GM19025 (cell line): ENCODE measurements at regions not wholly inside any gene's neighbourhood (a gene's known extent, or its start where the extent isn't known, plus 50 kb on each side); places are given as distances from the start of the nearest gene placed in this dataset.
A peak's percentile ranks its signal among the peaks of the same experiment; 100 is the strongest.

Source experiments
- ATAC-seq: cut with Tn5 transposase; IDR thresholded peaks from one replicate; pipeline ENCODE4 v1.9.1; 2021; ENCODE audit warnings: mild to moderate bottlenecking, low read depth, moderate library complexity; ENCODE audit not compliant: unreplicated experiment

DNA sequence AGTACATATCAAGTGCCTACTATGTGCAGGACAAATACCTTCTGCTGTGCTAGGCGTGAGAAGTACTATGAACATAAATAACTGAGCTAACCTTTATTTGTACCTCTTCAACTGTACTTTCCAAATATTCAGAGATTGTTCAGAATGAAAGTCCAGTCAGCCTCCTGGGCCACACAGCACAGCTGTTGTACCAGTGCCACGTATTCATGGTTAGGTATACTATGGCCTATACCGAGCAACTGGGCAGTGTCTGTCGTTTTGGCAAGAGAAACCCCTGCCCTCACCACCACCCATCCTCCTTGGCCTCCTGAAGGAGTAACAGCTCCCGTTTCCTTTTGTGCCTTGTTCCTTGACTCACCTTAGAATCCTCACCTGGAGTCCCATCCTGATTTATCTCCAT lies 53.0 kb downstream of the RASSF10 start:
- ATAC-seq = peak; percentile 61

DNA sequence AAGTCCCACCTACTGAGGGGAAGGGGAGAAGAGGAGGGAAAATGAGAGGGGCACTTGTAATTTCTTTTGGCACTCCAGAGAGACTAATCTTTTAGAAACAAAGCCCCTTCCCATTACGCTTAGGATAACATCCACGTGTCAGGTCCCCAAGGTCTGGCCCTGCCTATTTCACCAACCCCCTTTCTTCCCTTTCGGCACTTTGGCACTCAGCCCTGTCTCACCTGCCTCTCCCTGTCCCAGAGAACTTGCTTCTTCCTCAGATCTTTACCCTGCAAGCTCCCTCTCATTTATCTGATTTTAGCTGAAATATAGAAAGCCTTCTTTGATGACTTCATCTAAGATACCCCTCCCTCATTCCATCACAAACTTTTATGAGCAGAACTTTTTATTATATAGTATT lies 55.5 kb downstream of the RASSF10 start:
- ATAC-seq = no peak

DNA sequence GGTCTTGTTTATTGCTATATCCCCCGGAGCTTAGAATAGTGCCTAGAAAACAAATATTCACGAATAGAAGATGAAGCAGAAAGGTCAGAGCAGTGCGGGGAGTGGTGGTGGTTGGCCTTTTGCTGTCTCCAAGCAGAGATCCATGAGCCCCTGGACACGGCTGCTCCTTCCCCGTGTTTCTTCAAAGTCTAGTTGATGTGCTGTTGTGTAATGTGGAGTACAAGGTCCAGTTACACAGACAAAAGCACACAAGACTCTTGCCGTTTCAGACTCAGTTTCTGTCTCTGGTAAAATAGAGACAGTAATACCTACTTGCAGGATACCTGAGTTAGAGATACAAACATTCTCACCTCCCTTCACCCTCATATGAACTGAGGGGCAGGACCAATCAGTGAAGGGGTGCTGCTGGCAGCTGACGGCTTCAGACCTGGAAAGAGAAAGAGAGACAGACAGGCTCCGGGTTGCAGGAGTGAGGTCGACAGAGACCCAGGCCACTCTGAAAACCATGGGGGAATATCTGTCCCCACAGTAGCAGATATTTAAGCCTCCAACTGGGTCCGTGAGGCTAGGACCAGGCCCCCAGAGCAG lies 56.2 kb downstream of the RASSF10 start:
- ATAC-seq = no peak

DNA sequence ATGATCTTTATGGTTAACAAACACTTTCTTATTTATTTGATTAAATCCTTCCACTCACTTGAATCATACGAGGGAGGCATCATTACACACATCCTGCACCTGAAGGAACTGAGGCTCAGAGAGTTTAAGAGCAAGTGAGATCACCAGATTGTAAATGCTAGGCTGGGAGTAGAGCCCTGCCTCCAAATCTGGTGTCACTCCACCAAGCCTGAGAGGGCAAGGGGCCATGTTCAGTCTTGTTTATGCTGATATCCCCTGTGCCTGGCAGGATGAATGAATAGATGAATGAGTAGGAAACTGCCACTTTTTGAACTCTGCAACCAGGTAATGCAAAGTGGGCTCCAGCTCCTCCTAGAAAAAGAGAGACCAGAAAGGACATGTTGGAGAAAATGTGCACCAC lies 59.1 kb downstream of the RASSF10 start:
- no peak for ATAC-seq

DNA sequence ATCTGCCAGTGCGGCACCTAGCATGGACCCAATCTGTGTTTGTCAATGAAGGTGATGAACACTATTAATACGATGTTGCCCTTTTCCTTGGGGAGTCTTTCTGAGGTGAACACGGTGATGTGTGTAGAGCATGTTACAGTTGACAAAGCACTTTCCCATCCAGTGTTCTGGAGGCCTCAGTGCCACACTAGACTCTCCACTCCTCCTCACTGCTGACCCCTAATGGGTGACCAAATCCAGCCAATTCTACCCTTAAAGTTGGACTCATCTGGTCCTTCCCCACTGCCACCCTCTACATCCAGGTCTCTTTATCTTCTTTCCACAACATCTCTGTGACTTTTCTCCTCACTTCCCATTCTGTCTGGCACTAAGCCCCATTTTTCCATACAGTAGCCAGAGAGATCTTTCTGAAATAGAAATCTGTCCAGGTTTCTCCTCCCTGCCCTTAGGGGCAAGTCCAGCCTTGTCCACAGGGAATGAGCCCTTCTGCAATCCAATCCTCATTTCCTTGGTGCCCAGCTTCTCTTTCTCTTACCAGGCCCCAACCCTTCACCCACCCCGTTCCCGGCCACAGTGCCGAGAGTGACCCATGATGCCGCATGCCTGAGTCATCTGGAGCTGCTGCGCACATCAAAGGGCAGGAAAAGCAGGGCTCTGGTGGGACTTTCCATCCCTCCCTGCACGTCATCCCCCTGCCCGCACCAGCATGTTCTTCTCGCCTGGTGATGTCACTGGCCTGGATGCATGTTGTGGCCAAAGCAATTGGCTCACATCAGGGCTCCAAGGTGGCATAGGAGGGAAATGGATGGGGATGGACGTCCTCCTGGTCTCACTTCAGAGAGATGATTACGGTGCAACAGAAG lies 64.2 kb downstream of the RASSF10 start:
- no peak for ATAC-seq

DNA sequence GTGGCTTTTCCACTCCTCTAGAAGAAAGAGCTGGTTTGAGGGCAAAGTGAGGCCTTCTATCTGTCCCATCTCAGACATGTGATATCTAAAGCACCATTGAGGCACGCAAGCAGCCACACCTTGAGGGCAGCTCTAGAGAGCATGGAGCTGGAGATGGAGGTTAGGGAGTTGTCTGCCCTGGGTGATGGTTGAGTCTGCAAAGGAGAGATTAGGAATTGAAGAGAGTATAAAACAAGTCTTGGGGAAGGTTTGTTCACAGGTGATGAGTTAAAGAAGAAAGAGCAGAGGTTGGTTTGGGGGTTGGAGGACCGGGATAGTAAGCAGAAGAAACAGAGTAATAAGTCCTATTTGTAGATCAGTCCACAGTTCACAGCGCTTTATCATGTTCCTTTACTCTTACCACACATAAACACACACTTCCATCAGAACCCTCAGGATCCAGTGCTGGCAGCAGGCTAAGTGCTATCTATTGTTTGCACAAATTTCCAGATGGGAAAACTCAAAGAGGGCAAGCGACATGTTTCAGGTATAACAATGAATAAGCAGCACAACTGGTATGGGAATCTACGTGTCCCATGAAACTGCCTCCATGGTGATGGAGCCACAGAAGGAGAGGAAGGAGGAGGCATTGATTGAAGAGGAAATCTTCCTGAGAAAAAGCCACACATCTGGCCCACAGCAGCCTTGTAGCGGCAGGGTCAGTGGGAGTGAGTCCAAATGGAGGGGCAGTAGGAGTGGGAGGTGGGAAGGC lies 65.8 kb downstream of the RASSF10 start:
- no peak for ATAC-seq

DNA sequence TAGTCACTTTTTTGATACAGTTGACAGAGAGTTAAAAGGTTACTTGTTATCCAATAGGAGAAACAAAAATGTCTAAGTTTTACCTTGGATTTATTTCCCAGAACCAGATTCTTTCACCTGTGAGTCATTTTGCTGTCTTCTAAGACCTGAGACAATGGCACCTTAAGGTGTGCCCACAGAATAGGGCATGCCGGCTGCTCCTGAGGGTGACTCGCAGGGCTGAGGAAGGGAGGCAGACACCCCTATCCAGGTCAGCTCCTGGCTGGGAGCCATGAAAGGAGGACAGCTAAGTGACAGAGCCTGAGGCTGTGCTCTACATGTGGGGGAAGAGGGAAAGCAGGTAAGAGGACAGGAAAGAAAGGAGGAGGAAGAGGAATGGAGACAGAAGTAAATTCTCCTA lies 67.8 kb downstream of the RASSF10 start:
- ATAC-seq = no peak

DNA sequence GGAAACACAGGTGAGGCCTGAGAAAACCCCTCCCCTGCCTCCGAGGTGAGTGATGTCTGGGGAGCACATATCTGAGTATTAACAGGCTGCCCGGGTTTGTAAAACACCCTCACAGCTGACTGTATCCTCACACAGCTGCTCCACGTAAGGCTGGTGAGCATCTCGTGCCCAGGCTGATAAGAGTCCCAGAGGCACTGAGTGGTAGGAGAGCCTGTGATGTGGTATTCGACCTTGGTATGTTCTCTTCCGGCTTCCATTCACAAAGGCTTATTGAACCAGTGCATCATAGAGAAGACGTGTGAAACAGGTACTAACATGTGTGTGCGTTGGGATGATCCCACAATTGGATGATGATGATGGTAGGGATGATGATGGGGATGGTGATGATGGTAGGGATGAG lies 71.7 kb downstream of the RASSF10 start:
- no peak for ATAC-seq

DNA sequence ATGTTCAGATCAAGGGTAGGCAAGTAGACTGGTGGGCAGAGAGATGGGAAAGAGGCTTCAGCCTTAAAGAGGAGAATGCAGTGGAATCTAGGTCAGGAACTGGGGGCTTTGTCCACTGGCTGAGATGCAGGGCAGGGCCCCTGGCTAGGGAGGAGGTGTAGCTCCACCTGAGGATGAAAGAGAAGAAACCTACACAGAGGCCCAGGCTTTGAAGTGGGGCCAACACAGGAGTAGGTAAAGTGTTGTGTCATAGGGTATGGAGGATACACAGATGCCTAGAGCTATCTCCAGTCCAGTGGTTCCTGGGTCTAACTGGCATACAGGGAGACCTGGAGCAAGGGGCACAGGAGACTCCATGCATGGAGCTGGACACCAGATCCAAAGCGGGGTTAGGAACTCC lies 73.5 kb downstream of the RASSF10 start:
- ATAC-seq = no peak

DNA sequence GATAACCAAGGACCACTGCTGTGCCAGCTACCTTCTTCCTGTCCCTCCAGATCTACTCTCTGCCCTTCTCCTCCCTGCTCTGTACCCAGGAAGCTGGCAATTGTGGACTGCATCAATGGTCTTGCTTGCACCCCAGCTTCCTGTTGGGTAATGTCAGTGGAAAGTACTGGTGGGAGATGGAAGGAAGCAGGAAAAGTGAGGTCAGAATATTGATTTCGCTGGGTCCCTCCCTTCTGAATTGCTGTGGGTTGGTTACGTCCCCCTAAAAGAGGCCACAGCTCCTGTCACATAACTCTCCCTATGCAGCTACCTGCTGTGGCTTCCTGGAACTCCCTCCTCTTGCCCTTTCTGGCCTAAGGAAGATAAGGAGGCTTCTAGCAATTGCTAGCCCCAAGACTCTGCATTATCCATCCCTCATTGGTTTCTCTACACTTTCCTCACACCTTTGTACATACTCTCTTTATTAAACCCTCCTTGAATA lies 81.2 kb downstream of the RASSF10 start:
- ATAC-seq = no peak

DNA sequence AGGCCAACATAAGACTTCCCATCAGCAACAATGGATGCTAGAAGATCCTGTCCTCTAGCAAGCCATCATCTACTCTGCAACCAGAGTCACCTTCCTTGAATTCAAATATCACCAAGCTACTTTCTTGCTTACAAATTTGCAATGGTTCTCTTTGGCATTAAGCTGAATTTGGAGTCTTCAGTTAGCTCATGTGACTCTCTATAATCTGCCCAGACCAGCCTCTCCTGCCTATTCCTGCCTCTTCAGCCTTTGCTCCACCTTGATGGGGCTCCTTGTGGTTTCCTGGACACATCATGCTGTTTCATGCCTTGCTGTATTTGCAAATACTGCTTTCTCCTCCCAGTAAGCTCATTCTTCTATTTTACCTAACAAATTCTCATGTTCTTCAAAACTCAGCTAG lies 82.3 kb downstream of the RASSF10 start:
- ATAC-seq = no peak

DNA sequence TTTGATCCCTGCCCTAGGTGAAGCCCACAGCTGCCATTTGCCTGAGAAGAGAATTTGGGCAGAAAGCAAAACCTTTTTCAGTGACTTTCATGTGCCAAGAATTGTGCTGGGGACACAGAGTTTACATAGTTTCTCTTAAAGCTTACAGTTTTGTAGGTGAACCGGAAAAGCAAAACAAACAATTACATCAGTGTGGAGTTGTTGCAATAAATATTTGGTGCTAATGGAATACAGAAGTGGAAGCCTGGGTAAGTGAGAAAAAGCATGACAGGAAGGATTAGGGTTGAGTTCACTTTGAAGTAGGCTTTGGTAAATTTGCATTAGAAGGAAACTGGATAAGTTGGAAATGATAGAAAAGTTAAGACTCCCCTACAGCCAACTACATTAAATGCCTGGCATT lies 82.7 kb downstream of the RASSF10 start:
- no peak for ATAC-seq

DNA sequence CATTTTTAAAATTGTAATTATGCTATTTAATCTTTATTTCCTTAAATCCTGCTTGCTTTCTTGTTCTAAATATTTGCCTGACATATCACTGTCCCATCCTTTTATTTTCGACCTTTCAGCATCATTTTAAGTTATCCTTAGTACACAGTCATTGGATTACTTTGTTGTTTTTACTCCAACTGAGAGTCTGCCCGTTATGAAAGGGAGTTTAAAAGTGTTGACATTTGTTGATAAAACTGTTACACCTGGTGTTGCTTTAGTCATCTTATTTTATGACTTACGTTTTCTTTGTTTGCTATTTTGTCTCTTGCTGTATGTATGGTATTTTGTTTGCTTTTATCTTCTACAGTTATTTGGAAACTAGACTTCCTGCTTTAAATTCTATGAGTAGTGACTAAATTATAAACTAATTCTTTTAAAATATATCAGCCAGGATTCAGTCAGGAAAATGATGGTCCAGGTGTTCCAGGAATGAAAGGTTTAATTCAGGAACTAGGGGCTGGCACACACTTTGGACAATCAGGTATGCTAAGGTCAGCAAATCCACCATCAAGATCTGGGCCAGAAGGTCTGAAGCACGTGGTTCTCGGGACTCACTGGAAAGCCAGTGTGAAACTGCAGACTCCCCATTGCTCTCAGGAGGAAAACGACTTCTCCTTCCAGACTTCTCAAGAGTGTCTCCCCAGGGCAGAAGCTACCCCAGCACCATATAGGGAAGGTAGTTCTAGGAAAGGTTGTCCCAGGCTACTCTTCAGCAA lies 86.0 kb downstream of the RASSF10 start:
- ATAC-seq = no peak

DNA sequence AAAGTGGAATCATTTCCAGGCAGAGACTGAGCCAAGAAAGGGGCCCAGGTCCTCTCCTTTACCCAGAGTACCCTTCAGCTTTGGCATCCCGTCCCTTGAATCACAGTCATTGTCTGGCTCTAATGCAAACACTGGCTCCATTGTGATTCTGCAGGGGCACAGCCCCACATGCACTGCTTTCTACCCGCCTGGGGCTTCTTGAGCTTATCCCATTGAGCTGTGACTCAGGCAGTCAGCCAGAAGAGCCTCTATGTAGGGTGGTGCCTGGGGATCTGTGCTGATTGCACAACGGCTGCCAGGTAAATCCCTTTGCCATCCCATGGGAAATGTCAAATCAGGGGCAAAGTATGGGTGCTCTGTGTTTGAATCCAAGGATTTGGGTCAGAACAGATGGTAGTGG lies 88.9 kb downstream of the RASSF10 start:
- ATAC-seq = no peak

DNA sequence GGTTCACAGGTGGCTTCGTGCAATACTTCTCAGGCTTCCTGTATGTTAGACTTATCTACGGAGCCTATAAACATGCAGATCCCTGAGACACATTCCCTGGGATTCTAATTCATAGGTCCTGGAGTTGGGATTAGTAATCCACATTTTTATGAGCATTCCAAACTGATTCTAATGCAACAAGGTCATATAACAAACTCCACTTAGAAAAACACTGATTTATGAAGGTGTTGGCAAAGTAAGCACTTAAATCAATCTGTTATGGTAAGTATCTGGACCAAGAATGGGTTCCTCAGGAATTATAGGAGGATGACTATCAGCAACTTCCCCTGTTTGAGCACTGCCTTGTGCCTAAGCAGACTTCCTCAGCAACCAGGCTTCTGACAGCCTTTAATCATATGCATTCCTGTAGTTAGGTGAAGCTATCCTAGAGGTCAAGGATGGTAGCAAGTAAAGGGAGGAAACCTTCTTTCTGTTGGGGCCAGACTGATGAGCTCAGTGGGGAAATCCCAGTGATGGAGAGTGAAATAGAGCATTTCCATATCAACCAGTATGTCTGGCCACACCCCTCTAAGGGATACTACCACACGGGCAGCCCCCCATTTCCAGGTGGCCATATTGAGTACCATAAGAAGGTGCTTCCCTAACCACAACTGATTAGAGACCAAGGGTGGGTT lies 89.6 kb downstream of the RASSF10 start:
- ATAC-seq = no peak

DNA sequence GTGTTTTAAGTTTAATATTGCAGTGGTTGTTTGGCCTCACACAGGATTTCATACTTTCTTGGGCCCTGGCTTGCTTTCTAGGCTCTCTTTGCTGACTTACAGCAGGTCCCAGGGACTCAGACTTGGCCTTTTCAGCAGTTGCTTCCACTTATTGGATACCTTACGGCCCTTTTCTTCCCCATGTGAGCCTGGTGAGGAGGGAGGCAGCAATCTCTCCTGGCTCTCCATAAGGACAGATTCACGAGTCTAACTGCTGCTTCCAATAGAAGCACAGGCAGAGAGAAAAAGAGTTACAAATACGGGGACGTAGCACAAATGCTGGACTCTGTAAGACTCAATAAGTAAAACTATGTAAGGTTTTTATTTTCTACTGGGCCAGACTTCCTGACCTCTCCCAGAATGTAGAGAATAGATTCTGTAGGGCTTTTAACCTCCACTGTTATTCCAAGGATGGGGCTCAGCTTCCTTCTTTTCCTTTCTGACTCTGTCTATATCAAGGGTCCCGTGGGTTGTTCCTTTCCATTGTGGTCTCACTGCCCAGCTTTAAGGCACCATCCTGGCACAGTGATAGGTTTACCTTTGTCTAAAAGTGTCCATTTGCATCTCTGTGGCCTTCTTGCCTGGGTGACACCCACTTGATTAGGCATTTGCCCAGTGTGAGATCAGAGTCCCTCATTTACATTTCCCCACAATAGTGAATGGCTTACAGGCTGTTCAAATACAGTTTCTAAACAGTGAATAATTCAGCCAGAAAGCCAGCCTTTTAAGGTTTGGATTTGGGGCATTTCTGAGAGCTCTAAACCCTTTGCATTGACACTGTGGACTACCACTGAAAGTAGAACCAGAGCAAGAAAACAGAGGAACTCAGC lies 92.8 kb downstream of the RASSF10 start:
- peak; percentile 49 for ATAC-seq

DNA sequence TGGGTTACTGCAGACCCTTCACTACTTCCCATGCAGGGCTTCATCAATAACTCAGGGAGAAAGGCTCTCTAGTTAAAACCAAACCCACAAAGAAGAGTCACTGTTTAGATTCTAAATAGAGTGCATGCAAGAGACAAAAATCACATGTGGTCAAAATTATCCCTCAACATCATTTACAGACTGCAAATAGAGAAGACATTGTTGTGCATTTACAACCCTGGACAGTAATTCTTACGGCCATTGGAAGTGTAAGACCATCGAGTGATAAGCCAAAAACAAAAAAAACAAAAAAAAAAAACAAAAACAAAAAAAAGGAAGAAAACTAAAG lies 93.4 kb downstream of the RASSF10 start:
- ATAC-seq = peak; percentile 30

DNA sequence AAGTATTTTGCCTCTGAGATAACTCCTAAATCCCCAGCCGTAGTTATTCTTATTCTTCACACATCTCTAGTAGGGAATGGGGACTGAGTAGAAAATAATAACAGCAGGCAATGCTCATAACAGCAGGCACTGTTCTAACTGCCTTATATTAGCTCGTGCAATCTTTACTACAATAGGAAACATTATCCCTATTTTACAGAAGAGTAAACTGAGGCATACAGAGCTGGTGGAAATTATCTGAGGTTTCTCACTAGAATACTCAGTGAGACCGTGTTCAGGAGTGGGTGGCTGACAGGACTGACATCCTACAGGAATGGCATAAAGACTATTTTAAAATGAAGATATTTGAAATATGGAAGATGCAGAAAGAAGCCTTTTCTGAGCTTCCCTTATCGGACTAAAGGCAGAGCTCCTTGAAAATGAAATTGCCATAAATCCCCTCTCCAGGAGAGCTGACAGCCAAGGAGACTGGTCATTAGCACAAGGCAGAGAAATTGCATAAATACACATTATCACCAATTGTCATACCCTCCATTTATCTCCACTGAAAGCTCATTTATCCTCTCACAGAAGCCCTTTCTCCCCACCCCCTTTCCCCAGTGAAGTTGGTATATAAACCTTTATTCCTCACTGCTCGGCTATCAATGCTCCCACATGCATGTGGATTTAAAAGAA lies 93.9 kb downstream of the RASSF10 start:
- ATAC-seq = no peak
